ENCODE measurements at regions not wholly inside any gene's neighbourhood (a gene's known extent, or its start where the extent isn't known, plus 50 kb on each side); places are given as distances from the start of the nearest gene placed in this dataset.

DNA sequence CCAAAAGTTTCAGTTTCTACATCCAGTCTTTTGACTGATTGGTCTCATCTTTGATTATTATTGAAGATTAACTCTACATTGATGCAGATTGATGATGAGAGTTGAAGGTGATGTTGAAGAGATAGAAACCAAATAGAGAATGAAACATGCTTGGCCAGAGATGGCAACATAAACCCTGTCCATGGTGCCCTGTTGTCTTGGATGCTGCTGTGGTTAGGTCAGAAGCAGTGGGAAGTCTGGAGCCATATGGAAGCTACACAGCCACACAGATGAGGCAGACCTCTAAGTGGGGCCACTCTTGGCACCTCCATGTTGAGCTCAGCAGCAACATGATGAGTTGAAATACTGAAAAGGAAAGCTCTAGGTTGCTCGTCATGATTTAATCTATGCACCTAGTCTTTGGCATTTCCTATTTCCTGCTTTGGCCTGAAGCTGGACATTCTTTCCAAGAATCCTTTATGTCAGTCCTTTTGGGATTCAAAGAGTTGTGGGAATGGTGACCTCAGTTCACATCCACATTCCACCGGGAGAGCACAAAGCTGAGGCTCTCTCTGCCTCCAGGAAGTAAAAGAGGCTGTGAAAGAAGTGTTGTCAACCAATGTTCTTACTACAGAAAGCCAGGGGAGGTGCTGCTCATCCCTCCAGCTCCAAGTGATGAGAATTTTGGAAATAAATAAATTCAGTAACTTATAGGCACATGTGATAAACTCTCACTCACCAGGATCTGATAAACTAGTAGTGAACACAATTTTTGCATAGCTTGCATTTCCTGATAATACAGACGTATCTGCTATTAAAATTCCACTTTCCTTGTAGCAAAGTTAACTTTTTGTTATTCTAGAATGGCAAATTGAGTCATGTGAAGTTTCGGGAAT, 127.7 kb upstream of the MAF start:
- TF ChIP-seq, protein P1, sequence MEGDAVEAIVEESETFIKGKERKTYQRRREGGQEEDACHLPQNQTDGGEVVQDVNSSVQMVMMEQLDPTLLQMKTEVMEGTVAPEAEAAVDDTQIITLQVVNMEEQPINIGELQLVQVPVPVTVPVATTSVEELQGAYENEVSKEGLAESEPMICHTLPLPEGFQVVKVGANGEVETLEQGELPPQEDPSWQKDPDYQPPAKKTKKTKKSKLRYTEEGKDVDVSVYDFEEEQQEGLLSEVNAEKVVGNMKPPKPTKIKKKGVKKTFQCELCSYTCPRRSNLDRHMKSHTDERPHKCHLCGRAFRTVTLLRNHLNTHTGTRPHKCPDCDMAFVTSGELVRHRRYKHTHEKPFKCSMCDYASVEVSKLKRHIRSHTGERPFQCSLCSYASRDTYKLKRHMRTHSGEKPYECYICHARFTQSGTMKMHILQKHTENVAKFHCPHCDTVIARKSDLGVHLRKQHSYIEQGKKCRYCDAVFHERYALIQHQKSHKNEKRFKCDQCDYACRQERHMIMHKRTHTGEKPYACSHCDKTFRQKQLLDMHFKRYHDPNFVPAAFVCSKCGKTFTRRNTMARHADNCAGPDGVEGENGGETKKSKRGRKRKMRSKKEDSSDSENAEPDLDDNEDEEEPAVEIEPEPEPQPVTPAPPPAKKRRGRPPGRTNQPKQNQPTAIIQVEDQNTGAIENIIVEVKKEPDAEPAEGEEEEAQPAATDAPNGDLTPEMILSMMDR (IDR thresholded peaks at IDR 0.05) = no peak
- no peak for TF ChIP-seq EZH2 (IDR thresholded peaks at IDR 0.05; ENCODE audit: borderline replicate concordance, insufficient read depth, low read depth, low read length, poor library complexity, severe bottlenecking)
